Fibroblast of lung (primary cell): ENCODE measurements at regions not wholly inside any gene's neighbourhood (a gene's known extent, or its start where the extent isn't known, plus 50 kb on each side); places are given as distances from the start of the nearest gene placed in this dataset.

Experiments
- EZH2 ChIP-seq: IDR thresholded peaks from 2 replicates; pipeline ENCODE4 v1.5.1; 2012; ENCODE audit warnings: low read length, control low read depth, mild to moderate bottlenecking; ENCODE audit errors: missing control alignments
- TF ChIP-seq, protein P1 (sequence below), 2 donors: IDR thresholded peaks in 1 of 2; conservative IDR thresholded peaks in 1 of 2; 1 replicate in 1 of 2; 2 replicates in 1 of 2; pipeline ENCODE4 v1.5.1; 2011 to 2012; ENCODE audit warnings: low read length in 2 of 2, control low read depth in 1 of 2, inconsistent platforms in 1 of 2, low read depth in 1 of 2, mild to moderate bottlenecking in 1 of 2

DNA sequence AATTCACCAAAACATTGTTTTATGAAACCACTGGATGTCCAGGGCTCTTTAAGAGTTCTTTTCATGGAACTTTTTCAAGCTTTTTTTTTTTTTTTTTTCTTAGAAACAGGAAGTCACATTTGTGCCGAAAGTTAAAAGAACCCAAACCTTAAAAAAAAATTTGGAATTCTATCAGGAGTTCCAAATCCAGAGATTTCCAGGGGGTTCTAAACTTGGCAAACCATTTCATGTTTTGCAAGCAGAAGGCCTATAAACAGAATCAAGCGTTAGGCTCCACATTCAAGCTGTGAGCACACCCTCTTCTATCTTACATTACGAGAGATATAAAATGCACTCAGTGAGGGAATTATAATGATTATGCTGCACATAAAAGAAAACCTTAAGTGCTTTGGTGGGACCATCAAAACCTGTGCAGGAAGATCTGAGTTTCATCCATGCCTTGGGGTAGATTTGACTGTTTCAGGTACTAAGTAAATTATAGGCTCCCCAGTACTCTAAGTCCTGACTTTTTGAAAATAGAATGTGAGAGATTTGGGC lies 154.8 kb upstream of the FAR2 start:
- TF ChIP-seq, protein P1, sequence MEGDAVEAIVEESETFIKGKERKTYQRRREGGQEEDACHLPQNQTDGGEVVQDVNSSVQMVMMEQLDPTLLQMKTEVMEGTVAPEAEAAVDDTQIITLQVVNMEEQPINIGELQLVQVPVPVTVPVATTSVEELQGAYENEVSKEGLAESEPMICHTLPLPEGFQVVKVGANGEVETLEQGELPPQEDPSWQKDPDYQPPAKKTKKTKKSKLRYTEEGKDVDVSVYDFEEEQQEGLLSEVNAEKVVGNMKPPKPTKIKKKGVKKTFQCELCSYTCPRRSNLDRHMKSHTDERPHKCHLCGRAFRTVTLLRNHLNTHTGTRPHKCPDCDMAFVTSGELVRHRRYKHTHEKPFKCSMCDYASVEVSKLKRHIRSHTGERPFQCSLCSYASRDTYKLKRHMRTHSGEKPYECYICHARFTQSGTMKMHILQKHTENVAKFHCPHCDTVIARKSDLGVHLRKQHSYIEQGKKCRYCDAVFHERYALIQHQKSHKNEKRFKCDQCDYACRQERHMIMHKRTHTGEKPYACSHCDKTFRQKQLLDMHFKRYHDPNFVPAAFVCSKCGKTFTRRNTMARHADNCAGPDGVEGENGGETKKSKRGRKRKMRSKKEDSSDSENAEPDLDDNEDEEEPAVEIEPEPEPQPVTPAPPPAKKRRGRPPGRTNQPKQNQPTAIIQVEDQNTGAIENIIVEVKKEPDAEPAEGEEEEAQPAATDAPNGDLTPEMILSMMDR (conservative IDR thresholded peaks at IDR 0.05 in 1 of 2, IDR thresholded peaks at IDR 0.05 in 1 of 2; ENCODE audit: low read depth in 1 of 2, low read length in 2 of 2) = no peak
- no peak for TF ChIP-seq EZH2
